ENCODE measurements at regions not wholly inside any gene's neighbourhood (a gene's known extent, or its start where the extent isn't known, plus 50 kb on each side); places are given as distances from the start of the nearest gene placed in this dataset.

- no peak; the same call in 1 of the 2 replicates for TF ChIP-seq ZNF567 (CRISPR knock-in tag; IDR thresholded peaks at IDR 0.05; ENCODE audit: borderline replicate concordance)
- no peak for TF ChIP-seq BRF2 (CRISPR knock-in tag; IDR thresholded peaks at IDR 0.05)
- no peak for TF ChIP-seq CBX2 (IDR thresholded peaks at IDR 0.05; ENCODE audit: low read depth, low read length)
- TF ChIP-seq CBX2 (CRISPR knock-in tag; IDR thresholded peaks at IDR 0.05; ENCODE audit: low read depth): no peak
- no peak; the same call in none of the 2 replicates for TF ChIP-seq PHF8 (CRISPR knock-in tag; IDR thresholded peaks at IDR 0.05)
- 0 out of 2 replicates have a peak, but pooled peaks have one; percentile 38 for TF ChIP-seq KMT2B (CRISPR knock-in tag; IDR thresholded peaks at IDR 0.05)
- TF ChIP-seq, protein P1, sequence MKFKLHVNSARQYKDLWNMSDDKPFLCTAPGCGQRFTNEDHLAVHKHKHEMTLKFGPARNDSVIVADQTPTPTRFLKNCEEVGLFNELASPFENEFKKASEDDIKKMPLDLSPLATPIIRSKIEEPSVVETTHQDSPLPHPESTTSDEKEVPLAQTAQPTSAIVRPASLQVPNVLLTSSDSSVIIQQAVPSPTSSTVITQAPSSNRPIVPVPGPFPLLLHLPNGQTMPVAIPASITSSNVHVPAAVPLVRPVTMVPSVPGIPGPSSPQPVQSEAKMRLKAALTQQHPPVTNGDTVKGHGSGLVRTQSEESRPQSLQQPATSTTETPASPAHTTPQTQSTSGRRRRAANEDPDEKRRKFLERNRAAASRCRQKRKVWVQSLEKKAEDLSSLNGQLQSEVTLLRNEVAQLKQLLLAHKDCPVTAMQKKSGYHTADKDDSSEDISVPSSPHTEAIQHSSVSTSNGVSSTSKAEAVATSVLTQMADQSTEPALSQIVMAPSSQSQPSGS (CRISPR knock-in tag; IDR thresholded peaks at IDR 0.05): peak; percentile 82
- TF ChIP-seq ZNF34 (CRISPR knock-in tag; IDR thresholded peaks at IDR 0.05; ENCODE audit: borderline replicate concordance): 0 out of 2 replicates have a peak, but pooled peaks have one; percentile 77
- no peak for TF ChIP-seq ZFP82 (CRISPR knock-in tag; IDR thresholded peaks at IDR 0.05; ENCODE audit: borderline replicate concordance)
- TF ChIP-seq, protein P2, sequence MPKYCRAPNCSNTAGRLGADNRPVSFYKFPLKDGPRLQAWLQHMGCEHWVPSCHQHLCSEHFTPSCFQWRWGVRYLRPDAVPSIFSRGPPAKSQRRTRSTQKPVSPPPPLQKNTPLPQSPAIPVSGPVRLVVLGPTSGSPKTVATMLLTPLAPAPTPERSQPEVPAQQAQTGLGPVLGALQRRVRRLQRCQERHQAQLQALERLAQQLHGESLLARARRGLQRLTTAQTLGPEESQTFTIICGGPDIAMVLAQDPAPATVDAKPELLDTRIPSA (CRISPR knock-in tag; IDR thresholded peaks at IDR 0.05; ENCODE audit: borderline replicate concordance): no peak
- TF ChIP-seq NBN (conservative IDR thresholded peaks at IDR 0.05): no peak
- no peak for TF ChIP-seq GTF2F1 (IDR thresholded peaks at IDR 0.05; ENCODE audit: low read length)
- no peak for TF ChIP-seq JDP2 (CRISPR knock-in tag; IDR thresholded peaks at IDR 0.05; ENCODE audit: borderline replicate concordance)
- TF ChIP-seq SMAD9 (CRISPR knock-in tag; IDR thresholded peaks at IDR 0.05): no peak
- TF ChIP-seq NONO (IDR thresholded peaks at IDR 0.05): no peak
- peak; percentile 96 for TF ChIP-seq NONO (CRISPR knock-in tag; conservative IDR thresholded peaks at IDR 0.05)
- TF ChIP-seq, protein P3, sequence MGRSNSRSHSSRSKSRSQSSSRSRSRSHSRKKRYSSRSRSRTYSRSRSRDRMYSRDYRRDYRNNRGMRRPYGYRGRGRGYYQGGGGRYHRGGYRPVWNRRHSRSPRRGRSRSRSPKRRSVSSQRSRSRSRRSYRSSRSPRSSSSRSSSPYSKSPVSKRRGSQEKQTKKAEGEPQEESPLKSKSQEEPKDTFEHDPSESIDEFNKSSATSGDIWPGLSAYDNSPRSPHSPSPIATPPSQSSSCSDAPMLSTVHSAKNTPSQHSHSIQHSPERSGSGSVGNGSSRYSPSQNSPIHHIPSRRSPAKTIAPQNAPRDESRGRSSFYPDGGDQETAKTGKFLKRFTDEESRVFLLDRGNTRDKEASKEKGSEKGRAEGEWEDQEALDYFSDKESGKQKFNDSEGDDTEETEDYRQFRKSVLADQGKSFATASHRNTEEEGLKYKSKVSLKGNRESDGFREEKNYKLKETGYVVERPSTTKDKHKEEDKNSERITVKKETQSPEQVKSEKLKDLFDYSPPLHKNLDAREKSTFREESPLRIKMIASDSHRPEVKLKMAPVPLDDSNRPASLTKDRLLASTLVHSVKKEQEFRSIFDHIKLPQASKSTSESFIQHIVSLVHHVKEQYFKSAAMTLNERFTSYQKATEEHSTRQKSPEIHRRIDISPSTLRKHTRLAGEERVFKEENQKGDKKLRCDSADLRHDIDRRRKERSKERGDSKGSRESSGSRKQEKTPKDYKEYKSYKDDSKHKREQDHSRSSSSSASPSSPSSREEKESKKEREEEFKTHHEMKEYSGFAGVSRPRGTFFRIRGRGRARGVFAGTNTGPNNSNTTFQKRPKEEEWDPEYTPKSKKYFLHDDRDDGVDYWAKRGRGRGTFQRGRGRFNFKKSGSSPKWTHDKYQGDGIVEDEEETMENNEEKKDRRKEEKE (IDR thresholded peaks at IDR 0.05): no peak
- peak; percentile 88; the same call in 1 of the 2 replicates for TF ChIP-seq ZNF468 (CRISPR knock-in tag; IDR thresholded peaks at IDR 0.05)
- TF ChIP-seq HOXA7 (CRISPR knock-in tag; IDR thresholded peaks at IDR 0.05): no peak; the same call in 1 of the 2 replicates
- no peak for TF ChIP-seq ZFP36L2 (CRISPR knock-in tag; IDR thresholded peaks at IDR 0.05)
- TF ChIP-seq ARID5B (CRISPR knock-in tag; IDR thresholded peaks at IDR 0.05): peak; percentile 95
These were observed 1125.0 kb downstream of the BRD1 start (continued) for GRCh38 chr22:48702573-48703264.

Measured in HepG2 (cell line).